ENCODE measurements at regions not wholly inside any gene's neighbourhood (a gene's known extent, or its start where the extent isn't known, plus 50 kb on each side); places are given as distances from the start of the nearest gene placed in this dataset.
A peak's percentile ranks its signal among the peaks of the same experiment; 100 is the strongest.

DNA sequence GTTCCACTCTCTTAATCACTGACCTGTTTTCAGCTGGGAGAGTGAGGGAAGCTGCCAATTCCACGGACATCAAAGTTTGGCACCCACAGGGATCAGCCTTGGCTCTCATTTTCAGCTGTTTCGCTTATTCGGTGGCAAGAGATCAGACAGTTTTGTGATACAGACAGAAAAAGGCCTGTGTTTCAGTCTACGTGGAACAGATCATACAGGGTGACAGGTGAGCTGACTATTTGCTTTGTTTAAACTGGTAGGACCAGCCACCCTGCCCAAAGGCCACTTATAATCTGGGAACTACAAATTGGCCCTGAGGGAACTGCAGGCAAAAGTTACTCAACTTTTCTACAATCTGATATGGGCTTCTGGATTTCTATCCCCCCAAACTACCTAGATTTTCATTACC lies 128.6 kb downstream of the ZNF467 start:
- DNase-seq (ENCODE audit: low spot score), result peak; percentile 30

DNA sequence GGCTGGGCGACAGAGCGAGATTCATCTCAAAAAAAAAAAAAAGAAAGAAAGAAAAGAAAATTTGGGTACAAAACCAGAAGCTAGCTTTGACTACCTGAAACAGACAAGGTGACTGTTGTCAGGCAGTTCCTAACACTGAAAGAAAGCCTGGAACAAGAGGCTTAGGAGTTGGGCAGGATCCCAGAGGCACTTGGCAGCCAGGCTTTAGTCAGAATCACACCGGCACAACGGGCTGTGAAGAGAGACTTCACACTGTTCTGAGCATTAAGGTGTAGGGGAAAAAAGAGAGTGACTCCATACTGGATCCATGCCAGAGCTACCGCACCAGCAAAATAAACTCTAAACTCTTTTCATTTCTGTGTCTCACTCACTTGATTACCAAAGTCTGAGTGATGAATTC lies 130.8 kb downstream of the ZNF467 start:
- Histone ChIP-seq H3K4me3 (no peak overlapping the region), H3K9me3 (no peaks in the 10 kb centered on the region), H3K4me1 (replicated peaks) (no peaks in the 10 kb centered on the region), H3K27me3 (replicated peaks; ENCODE audit: insufficient read depth) (no peaks in the 10 kb centered on the region), H3K27ac (no peak overlapping the region), H3K36me3 (no peaks in the 10 kb centered on the region)
- 41% methylated on average over 5 of the region's 5 CpGs for WGBS
- DNase-seq (ENCODE audit: low spot score), result peak; percentile 14
- intact Hi-C loops (cut with DNase I), result no loop called here
- TF ChIP-seq, protein P1, sequence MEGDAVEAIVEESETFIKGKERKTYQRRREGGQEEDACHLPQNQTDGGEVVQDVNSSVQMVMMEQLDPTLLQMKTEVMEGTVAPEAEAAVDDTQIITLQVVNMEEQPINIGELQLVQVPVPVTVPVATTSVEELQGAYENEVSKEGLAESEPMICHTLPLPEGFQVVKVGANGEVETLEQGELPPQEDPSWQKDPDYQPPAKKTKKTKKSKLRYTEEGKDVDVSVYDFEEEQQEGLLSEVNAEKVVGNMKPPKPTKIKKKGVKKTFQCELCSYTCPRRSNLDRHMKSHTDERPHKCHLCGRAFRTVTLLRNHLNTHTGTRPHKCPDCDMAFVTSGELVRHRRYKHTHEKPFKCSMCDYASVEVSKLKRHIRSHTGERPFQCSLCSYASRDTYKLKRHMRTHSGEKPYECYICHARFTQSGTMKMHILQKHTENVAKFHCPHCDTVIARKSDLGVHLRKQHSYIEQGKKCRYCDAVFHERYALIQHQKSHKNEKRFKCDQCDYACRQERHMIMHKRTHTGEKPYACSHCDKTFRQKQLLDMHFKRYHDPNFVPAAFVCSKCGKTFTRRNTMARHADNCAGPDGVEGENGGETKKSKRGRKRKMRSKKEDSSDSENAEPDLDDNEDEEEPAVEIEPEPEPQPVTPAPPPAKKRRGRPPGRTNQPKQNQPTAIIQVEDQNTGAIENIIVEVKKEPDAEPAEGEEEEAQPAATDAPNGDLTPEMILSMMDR (IDR thresholded peaks at IDR 0.05), result no peak
- TF ChIP-seq POLR2AphosphoS5 (IDR thresholded peaks at IDR 0.05) (no peak), POLR2A (IDR thresholded peaks at IDR 0.05) (no peak)

More for the DNA sequence above, 128.6 kb downstream of the ZNF467 start:
- H3K9me3 ChIP-seq, result no peaks in the 10 kb centered on the region
- no peak overlapping the region for H3K4me3 ChIP-seq
- H3K27ac ChIP-seq, result peak overlapping the region in 1 of 2 donors; percentile 45
- H3K36me3 ChIP-seq, result no peaks in the 10 kb centered on the region
- TF ChIP-seq POLR2AphosphoS5 (IDR thresholded peaks at IDR 0.05) (no peak), POLR2A (IDR thresholded peaks at IDR 0.05) (no peak)
- TF ChIP-seq, protein P1 (IDR thresholded peaks at IDR 0.05), result no peak
- no peaks in the 10 kb centered on the region for H3K27me3 ChIP-seq (replicated peaks; ENCODE audit: insufficient read depth)
- no peaks in the 10 kb centered on the region for H3K4me1 ChIP-seq (replicated peaks)
- 24% methylated on average over 4 of the region's 4 CpGs for WGBS
- intact Hi-C loops (cut with DNase I), result no loop called here

- Histone ChIP-seq H3K4me1 (replicated peaks) (no peaks in the 10 kb centered on the region), H3K4me3 (no peak overlapping the region), H3K27ac (no peak overlapping the region), H3K36me3 (no peaks in the 10 kb centered on the region), H3K9me3 (no peaks in the 10 kb centered on the region), H3K27me3 (replicated peaks; ENCODE audit: insufficient read depth) (no peaks in the 10 kb centered on the region)
- intact Hi-C loops (cut with DNase I), result no loop called here
- DNase-seq (ENCODE audit: low spot score), result no peak
- TF ChIP-seq POLR2A (IDR thresholded peaks at IDR 0.05), result no peak
- TF ChIP-seq, protein P1 (IDR thresholded peaks at IDR 0.05), result no peak
- 93% methylated on average over 5 of the region's 5 CpGs for WGBS
These were observed 134.6 kb downstream of the ZNF467 start for GRCh38 chr7:149638566-149639320.

DNA sequence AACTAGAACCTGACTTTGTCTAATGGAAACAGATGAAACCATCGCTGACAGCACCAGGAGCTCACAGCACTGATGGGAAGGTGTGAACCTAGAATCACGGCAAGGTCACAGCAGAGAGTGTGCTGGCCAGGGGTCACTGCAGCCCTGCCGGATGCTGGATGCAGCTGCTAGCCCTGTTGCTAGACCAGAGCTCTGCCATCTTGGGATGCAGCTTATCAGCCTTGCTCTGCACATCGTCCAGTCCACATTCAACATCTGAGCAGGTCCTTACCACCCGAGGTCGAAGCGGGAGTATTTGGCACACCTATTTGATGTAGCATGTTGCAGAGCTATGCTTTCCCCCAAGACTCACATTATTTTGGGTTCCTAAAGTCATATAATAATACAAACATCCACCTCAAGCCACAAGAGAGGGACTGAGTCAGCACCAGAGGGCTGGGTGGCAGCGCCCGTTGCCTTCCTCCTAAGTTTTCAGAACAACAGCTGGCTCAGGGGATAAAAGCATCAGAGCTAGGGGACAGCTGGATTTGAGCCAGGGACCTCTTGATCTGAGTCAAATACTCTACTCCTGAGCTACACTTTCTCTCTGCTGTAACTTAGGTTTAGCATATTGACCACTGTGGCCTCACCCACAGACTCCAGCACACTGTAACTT lies 135.3 kb downstream of the ZNF467 start:
- intact Hi-C loops (cut with DNase I), result no loop called here
- WGBS, result 86% methylated on average over 9 of the region's 9 CpGs
- Histone ChIP-seq H3K4me1 (replicated peaks) (no peaks in the 10 kb centered on the region), H3K27ac (no peak overlapping the region), H3K4me3 (no peak overlapping the region), H3K36me3 (no peaks in the 10 kb centered on the region), H3K9me3 (no peaks in the 10 kb centered on the region), H3K27me3 (replicated peaks; ENCODE audit: insufficient read depth) (no peaks in the 10 kb centered on the region)
- TF ChIP-seq, protein P1 (IDR thresholded peaks at IDR 0.05), result no peak
- no peak for TF ChIP-seq POLR2AphosphoS5 (IDR thresholded peaks at IDR 0.05)
- DNase-seq (ENCODE audit: low spot score), result no peak

Data from prostate gland (tissue), 2 donors.